ENCODE measurements at regions not wholly inside any gene's neighbourhood (a gene's known extent, or its start where the extent isn't known, plus 50 kb on each side); places are given as distances from the start of the nearest gene placed in this dataset.
A peak's percentile ranks its signal among the peaks of the same experiment; 100 is the strongest.

- no peaks in the 10 kb centered on the region for H3K9me2 ChIP-seq (ENCODE audit: insufficient read depth)
- H3F3A ChIP-seq (ENCODE audit: insufficient read depth): peaks cover 10% of the 10 kb centered on the region; the same call in 1 of the 2 replicates
- H3K36me3 ChIP-seq (ENCODE audit: low read depth): no peaks in the 10 kb centered on the region
- WGBS, 2 experiments (ENCODE audit: low coverage in 1 of 2, low lambda C conversion rate in 2 of 2, missing lambda C conversion rate in 2 of 2): 47 to 60% methylated on average over 10 to 15 of the region's 15 CpGs
- no peaks in the 10 kb centered on the region for H3K9me3 ChIP-seq (ENCODE audit: low read depth)
- peak overlapping the region; percentile 11 for H3K4me2 ChIP-seq (ENCODE audit: unreplicated experiment)
- no peaks in the 10 kb centered on the region for H4K20me1 ChIP-seq (ENCODE audit: insufficient read depth)
- TF ChIP-seq EZH2 (IDR thresholded peaks at IDR 0.05; ENCODE audit: insufficient read depth, poor library complexity, severe bottlenecking): no peak
- no peak for TF ChIP-seq EZH2phosphoT487 (IDR thresholded peaks at IDR 0.05; ENCODE audit: insufficient read depth, low read depth)
- in situ Hi-C loops (cut with MboI): no loop called here
- H3K27me3 ChIP-seq (replicated peaks; ENCODE audit: insufficient read depth): no peaks in the 10 kb centered on the region
- H2AFZ ChIP-seq: no peak overlapping the region
- 0 out of 2 replicates have a peak overlapping the region, but pooled peaks have one; percentile 33 for H3K9ac ChIP-seq
- no peak overlapping the region for H3K4me3 ChIP-seq
- no peaks in the 10 kb centered on the region for H3K79me2 ChIP-seq (ENCODE audit: insufficient read depth)
- H3K4me1 ChIP-seq (ENCODE audit: insufficient read depth): peaks cover 21% of the 10 kb centered on the region
- DNase-seq: peak; percentile 70
- H3K27ac ChIP-seq: peak overlapping the region; percentile 34
Observed at GRCh38 chr22:48432781-48433518, 1394.7 kb downstream of the BRD1 start.

GRCh38 chr22:48431536-48432315 is 1395.9 kb downstream of the BRD1 start:
- H3K4me1 ChIP-seq (ENCODE audit: insufficient read depth): peaks cover 21% of the 10 kb centered on the region

GRCh38 chr22:48431014-48431413 is 1396.7 kb downstream of the BRD1 start:
- TF ChIP-seq EZH2 (IDR thresholded peaks at IDR 0.05; ENCODE audit: insufficient read depth, poor library complexity, severe bottlenecking) (no peak), EZH2phosphoT487 (IDR thresholded peaks at IDR 0.05; ENCODE audit: insufficient read depth, low read depth) (no peak)
- H3K9me2 ChIP-seq (ENCODE audit: insufficient read depth): no peaks in the 10 kb centered on the region
- 22 to 26% methylated on average over 10 of the region's 10 CpGs for WGBS, 2 experiments (ENCODE audit: low coverage in 1 of 2, low lambda C conversion rate in 2 of 2, missing lambda C conversion rate in 2 of 2)
- H3K27me3 ChIP-seq (replicated peaks; ENCODE audit: insufficient read depth): no peaks in the 10 kb centered on the region
- DNase-seq: no peak
- H3F3A ChIP-seq (ENCODE audit: insufficient read depth): peaks cover 10% of the 10 kb centered on the region; the same call in 1 of the 2 replicates
- H3K4me2 ChIP-seq (ENCODE audit: unreplicated experiment): no peak overlapping the region
- H3K79me2 ChIP-seq (ENCODE audit: insufficient read depth): no peaks in the 10 kb centered on the region
- no peak overlapping the region for H2AFZ ChIP-seq
- no peaks in the 10 kb centered on the region for H3K36me3 ChIP-seq (ENCODE audit: low read depth)
- H3K4me1 ChIP-seq (ENCODE audit: insufficient read depth): peaks cover 21% of the 10 kb centered on the region
- in situ Hi-C loops (cut with MboI): no loop called here
- no peaks in the 10 kb centered on the region for H4K20me1 ChIP-seq (ENCODE audit: insufficient read depth)
- H3K27ac ChIP-seq: no peak overlapping the region
- no peaks in the 10 kb centered on the region for H3K9me3 ChIP-seq (ENCODE audit: low read depth)
- H3K4me3 ChIP-seq: no peak overlapping the region
- H3K9ac ChIP-seq: no peak overlapping the region

More at GRCh38 chr22:48431536-48432315, 1395.9 kb downstream of the BRD1 start:
- H3K27ac ChIP-seq: no peak overlapping the region
- no peak overlapping the region for H3K4me3 ChIP-seq
- 0 out of 2 replicates have a peak overlapping the region, but pooled peaks have one; percentile 33 for H3K9ac ChIP-seq
- H3K9me2 ChIP-seq (ENCODE audit: insufficient read depth): no peaks in the 10 kb centered on the region
- H3K9me3 ChIP-seq (ENCODE audit: low read depth): no peaks in the 10 kb centered on the region
- H3K79me2 ChIP-seq (ENCODE audit: insufficient read depth): no peaks in the 10 kb centered on the region
- H3F3A ChIP-seq (ENCODE audit: insufficient read depth): peaks cover 10% of the 10 kb centered on the region; the same call in 1 of the 2 replicates
- TF ChIP-seq EZH2phosphoT487 (IDR thresholded peaks at IDR 0.05; ENCODE audit: insufficient read depth, low read depth) (no peak), EZH2 (IDR thresholded peaks at IDR 0.05; ENCODE audit: insufficient read depth, poor library complexity, severe bottlenecking) (no peak)
- no peaks in the 10 kb centered on the region for H4K20me1 ChIP-seq (ENCODE audit: insufficient read depth)
- H3K4me2 ChIP-seq (ENCODE audit: unreplicated experiment): no peak overlapping the region
- H2AFZ ChIP-seq: no peak overlapping the region
- in situ Hi-C loops (cut with MboI): no loop called here
- H3K27me3 ChIP-seq (replicated peaks; ENCODE audit: insufficient read depth): no peaks in the 10 kb centered on the region
- WGBS, 2 experiments (ENCODE audit: low coverage in 1 of 2, low lambda C conversion rate in 2 of 2, missing lambda C conversion rate in 2 of 2): 84 to 94% methylated on average over 14 to 19 of the region's 20 CpGs
- H3K36me3 ChIP-seq (ENCODE audit: low read depth): no peaks in the 10 kb centered on the region
- DNase-seq: no peak

GRCh38 chr22:48429446-48430020 is 1398.1 kb downstream of the BRD1 start:
- WGBS, 2 experiments (ENCODE audit: low coverage in 1 of 2, low lambda C conversion rate in 2 of 2, missing lambda C conversion rate in 2 of 2): 79% methylated on average over 11 to 12 of the region's 12 CpGs
- DNase-seq: no peak
- H3K27ac ChIP-seq: no peak overlapping the region
- H2AFZ ChIP-seq: no peak overlapping the region
- H3K4me1 ChIP-seq (ENCODE audit: insufficient read depth): peaks cover 25% of the 10 kb centered on the region
- no peaks in the 10 kb centered on the region for H3K27me3 ChIP-seq (replicated peaks; ENCODE audit: insufficient read depth)
- TF ChIP-seq EZH2 (IDR thresholded peaks at IDR 0.05; ENCODE audit: insufficient read depth, poor library complexity, severe bottlenecking) (no peak), EZH2phosphoT487 (IDR thresholded peaks at IDR 0.05; ENCODE audit: insufficient read depth, low read depth) (no peak)
- no peak overlapping the region for H3K4me2 ChIP-seq (ENCODE audit: unreplicated experiment)
- no peaks in the 10 kb centered on the region for H3K9me3 ChIP-seq (ENCODE audit: low read depth)
- in situ Hi-C loops (cut with MboI): no loop called here
- no peak overlapping the region for H3K9ac ChIP-seq
- H3K9me2 ChIP-seq (ENCODE audit: insufficient read depth): no peaks in the 10 kb centered on the region
- H3K4me3 ChIP-seq: no peak overlapping the region
- no peaks in the 10 kb centered on the region for H3K36me3 ChIP-seq (ENCODE audit: low read depth)
- no peaks in the 10 kb centered on the region for H4K20me1 ChIP-seq (ENCODE audit: insufficient read depth)
- peaks cover 10% of the 10 kb centered on the region; the same call in 1 of the 2 replicates for H3F3A ChIP-seq (ENCODE audit: insufficient read depth)
- no peaks in the 10 kb centered on the region for H3K79me2 ChIP-seq (ENCODE audit: insufficient read depth)
